ENCODE measurements at regions not wholly inside any gene's neighbourhood (a gene's known extent, or its start where the extent isn't known, plus 50 kb on each side); places are given as distances from the start of the nearest gene placed in this dataset.
"Not testable (repeated sequence)": the region's sequence is repeated elsewhere in the genome, so short reads cannot be mapped to it uniquely, and the experiment has no call there.

GRCh38 chr9:115689331-115689730 is 464.3 kb upstream of the PAPPA start:
- H3K4me3 Mint-ChIP-seq = no peak overlapping the region
- H3K36me3 Mint-ChIP-seq = peaks cover 9% of the 10 kb centered on the region
- H3K27ac Mint-ChIP-seq = no peak overlapping the region
- peaks cover 23% of the 10 kb centered on the region for H3K9me3 Mint-ChIP-seq
- DNase-seq (ENCODE audit: low spot score) (no peak), ATAC-seq (no peak)
- no peaks in the 10 kb centered on the region for H3K4me1 Mint-ChIP-seq (ENCODE audit: low read depth in 2 of 2)
- H3K27me3 Mint-ChIP-seq = no peaks in the 10 kb centered on the region

GRCh38 chr9:115690786-115691496 is 462.6 kb upstream of the PAPPA start:
- DNase-seq (ENCODE audit: low spot score) (no peak), ATAC-seq (no peak)
- Mint-ChIP-seq H3K36me3 (peaks cover 5% of the 10 kb centered on the region), H3K27ac (no peak overlapping the region), H3K4me1 (ENCODE audit: low read depth in 2 of 2) (no peaks in the 10 kb centered on the region), H3K4me3 (no peak overlapping the region), H3K9me3 (peaks cover 17% of the 10 kb centered on the region), H3K27me3 (no peaks in the 10 kb centered on the region)

DNA sequence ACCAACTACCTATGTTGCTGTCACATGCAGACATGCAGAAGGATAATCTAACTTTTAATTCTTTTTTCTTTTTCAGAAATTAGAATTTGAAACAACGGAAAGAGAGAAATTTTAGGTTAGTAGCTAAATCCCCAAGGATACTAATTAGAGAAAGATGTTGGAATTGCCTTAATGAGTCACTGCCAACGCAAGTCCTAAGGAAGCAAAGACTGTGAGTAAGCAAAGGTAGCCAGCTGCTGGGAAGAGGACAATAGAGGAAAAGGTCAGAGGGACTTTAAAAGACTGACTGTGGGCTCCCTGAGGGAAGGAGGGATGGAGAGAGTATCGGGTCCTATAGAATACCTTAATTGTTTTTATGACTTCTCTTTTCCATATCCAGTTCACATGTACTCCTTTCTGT is 461.9 kb upstream of the PAPPA start:
- Mint-ChIP-seq H3K4me1 (ENCODE audit: low read depth in 2 of 2) (no peaks in the 10 kb centered on the region), H3K36me3 (peaks cover 5% of the 10 kb centered on the region), H3K4me3 (no peak overlapping the region), H3K27ac (no peak overlapping the region), H3K9me3 (peaks cover 18% of the 10 kb centered on the region), H3K27me3 (no peaks in the 10 kb centered on the region)
- DNase-seq (ENCODE audit: low spot score) = no peak
- no peak for ATAC-seq

DNA sequence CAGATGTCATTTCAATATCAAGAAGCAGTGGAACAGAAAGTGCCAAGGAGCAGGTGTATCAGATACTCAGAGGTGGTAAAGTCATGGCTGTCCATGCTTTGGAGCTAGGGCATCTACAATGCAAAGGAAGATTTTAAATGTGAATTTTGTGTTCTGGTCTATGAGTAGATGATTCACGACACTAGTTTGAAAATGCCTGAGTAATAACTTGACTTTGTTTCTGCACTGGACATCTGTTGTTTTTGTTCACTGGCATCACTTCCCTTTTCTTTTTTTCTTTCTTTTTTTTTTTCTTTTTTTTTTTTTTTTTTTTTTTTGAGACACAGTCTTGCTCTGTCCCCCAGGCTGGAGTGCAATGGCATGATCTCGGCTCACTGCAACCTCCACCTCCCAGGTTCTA is 460.7 kb upstream of the PAPPA start:
- H3K36me3 Mint-ChIP-seq; DNase-seq (ENCODE audit: low spot score); ATAC-seq; H3K4me1 Mint-ChIP-seq (ENCODE audit: low read depth in 2 of 2); H3K4me3 Mint-ChIP-seq; H3K27me3 Mint-ChIP-seq; H3K27ac Mint-ChIP-seq: not testable (repeated sequence)
- peaks cover 14% of the 10 kb centered on the region for H3K9me3 Mint-ChIP-seq

GRCh38 chr9:115694014-115694413 is 459.6 kb upstream of the PAPPA start:
- Mint-ChIP-seq H3K4me1 (ENCODE audit: low read depth in 2 of 2) (no peaks in the 10 kb centered on the region), H3K27me3 (no peaks in the 10 kb centered on the region), H3K4me3 (no peak overlapping the region), H3K9me3 (peaks cover 15% of the 10 kb centered on the region), H3K27ac (no peak overlapping the region), H3K36me3 (no peaks in the 10 kb centered on the region)
- DNase-seq (ENCODE audit: low spot score) (no peak), ATAC-seq (no peak)

DNA sequence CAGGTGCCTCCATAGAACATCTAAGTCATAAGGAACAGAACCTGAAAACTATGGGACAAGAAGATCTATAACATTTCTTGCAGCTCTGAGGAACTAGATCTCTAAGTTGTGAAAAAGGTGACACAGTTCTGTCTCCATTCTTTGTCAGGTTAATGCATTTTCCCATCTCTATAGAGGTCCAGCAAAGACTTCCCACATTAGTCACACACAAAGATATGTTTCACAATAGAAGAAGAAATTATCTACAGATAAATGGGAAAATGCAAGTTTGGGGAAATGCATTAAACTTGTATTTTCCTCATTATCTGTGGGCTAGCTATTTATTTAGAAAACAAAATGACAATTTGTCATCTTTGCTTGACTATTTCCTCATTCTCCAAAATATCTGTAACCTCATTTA is 458.6 kb upstream of the PAPPA start:
- Mint-ChIP-seq H3K9me3 (peaks cover 13% of the 10 kb centered on the region), H3K27ac (no peak overlapping the region), H3K4me3 (no peak overlapping the region), H3K36me3 (no peaks in the 10 kb centered on the region), H3K4me1 (ENCODE audit: low read depth in 2 of 2) (no peaks in the 10 kb centered on the region), H3K27me3 (no peaks in the 10 kb centered on the region)
- no peak for ATAC-seq
- no peak for DNase-seq (ENCODE audit: low spot score)

DNA sequence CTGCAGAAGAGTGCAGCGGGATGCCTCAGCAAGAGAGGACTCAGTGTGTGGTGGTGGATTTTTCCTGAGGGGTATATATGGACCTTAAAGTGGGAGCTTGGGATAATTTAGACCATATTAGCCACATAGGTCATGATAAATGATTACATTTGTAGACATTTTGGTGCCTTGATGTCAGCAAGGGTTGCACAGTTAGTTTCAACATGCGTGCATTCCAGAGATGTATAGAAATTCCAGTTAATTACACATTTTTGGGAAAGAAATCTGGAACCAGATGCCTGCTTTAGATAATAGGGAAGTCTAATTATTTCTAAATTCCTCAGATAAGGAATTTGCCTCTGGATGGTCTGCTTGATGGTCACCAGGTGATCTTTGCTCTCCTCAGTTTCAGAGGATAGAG is 440.6 kb upstream of the PAPPA start:
- no peaks in the 10 kb centered on the region for H3K4me1 Mint-ChIP-seq (ENCODE audit: low read depth in 2 of 2)
- DNase-seq (ENCODE audit: low spot score) (no peak), ATAC-seq (no peak)
- H3K4me3 Mint-ChIP-seq = no peak overlapping the region
- H3K27ac Mint-ChIP-seq = no peak overlapping the region
- H3K27me3 Mint-ChIP-seq = no peaks in the 10 kb centered on the region
- peaks cover 11% of the 10 kb centered on the region for H3K9me3 Mint-ChIP-seq
- no peaks in the 10 kb centered on the region for H3K36me3 Mint-ChIP-seq

- DNase-seq (ENCODE audit: low spot score) (no peak), ATAC-seq (no peak)
- H3K9me3 Mint-ChIP-seq = peaks cover 11% of the 10 kb centered on the region
- no peaks in the 10 kb centered on the region for H3K4me1 Mint-ChIP-seq (ENCODE audit: low read depth in 2 of 2)
- H3K27me3 Mint-ChIP-seq = no peaks in the 10 kb centered on the region
- H3K4me3 Mint-ChIP-seq = no peak overlapping the region
- no peak overlapping the region for H3K27ac Mint-ChIP-seq
- H3K36me3 Mint-ChIP-seq = no peaks in the 10 kb centered on the region
Observed at GRCh38 chr9:115715666-115716065, 437.9 kb upstream of the PAPPA start.

DNA sequence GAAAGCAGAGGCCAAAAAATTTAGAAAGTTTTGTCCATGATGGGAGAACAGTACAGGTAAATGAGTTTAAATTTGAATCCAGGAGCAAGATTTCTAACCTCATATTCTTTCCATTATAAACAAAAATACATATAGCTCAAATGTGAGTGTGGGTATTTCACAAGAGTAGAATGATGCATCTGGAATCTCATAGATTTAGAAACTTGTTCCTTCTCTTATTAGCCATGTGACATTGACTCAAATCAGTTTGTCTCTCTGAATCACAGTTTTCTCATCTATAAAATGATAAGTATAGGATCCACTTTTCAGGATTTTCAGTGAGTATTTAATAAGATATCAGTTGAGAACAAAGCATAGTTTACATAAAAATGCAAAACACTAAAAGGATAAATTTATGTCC is 436.3 kb upstream of the PAPPA start:
- Mint-ChIP-seq H3K4me1 (ENCODE audit: low read depth in 2 of 2) (no peaks in the 10 kb centered on the region), H3K4me3 (no peak overlapping the region), H3K36me3 (no peaks in the 10 kb centered on the region), H3K27me3 (no peaks in the 10 kb centered on the region), H3K27ac (no peak overlapping the region), H3K9me3 (peaks cover 14% of the 10 kb centered on the region)
- ATAC-seq (no peak), DNase-seq (ENCODE audit: low spot score) (no peak)

DNA sequence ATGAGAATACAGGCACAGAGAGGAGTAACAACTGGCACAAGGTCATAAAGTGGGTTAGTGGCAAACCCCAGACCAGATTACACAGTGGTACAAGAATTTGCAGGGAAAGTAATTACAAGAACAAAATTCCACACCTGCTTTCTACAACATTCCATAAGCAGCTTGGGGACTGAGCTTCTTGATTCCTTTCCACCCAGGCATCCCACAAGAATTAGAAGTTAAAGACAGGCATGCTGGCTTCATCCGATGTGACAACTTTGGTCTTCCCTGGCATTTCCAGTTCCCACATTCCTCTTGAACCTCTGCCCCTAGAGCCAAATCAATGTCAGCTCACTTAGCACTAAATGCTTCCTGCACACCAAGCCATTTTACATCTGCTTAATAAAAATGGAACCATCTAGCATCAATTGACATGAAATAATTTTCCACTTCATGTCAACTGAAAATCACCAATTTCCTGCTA is 435.8 kb upstream of the PAPPA start:
- no peak for ATAC-seq
- H3K4me3 Mint-ChIP-seq = no peak overlapping the region

GRCh38 chr9:115730396-115730795 is 423.2 kb upstream of the PAPPA start:
- Mint-ChIP-seq H3K4me3 (no peak overlapping the region), H3K27ac (no peak overlapping the region), H3K9me3 (peaks cover 16% of the 10 kb centered on the region), H3K36me3 (peaks cover 4% of the 10 kb centered on the region), H3K4me1 (ENCODE audit: low read depth in 2 of 2) (no peaks in the 10 kb centered on the region), H3K27me3 (no peaks in the 10 kb centered on the region)
- ATAC-seq = no peak
- DNase-seq (ENCODE audit: low spot score) = no peak

More for the DNA sequence above, 435.8 kb upstream of the PAPPA start:
- no peaks in the 10 kb centered on the region for H3K36me3 Mint-ChIP-seq
- no peaks in the 10 kb centered on the region for H3K4me1 Mint-ChIP-seq (ENCODE audit: low read depth in 2 of 2)
- H3K9me3 Mint-ChIP-seq = peaks cover 10% of the 10 kb centered on the region
- DNase-seq (ENCODE audit: low spot score) = no peak
- no peaks in the 10 kb centered on the region for H3K27me3 Mint-ChIP-seq
- no peak overlapping the region for H3K27ac Mint-ChIP-seq

DNA sequence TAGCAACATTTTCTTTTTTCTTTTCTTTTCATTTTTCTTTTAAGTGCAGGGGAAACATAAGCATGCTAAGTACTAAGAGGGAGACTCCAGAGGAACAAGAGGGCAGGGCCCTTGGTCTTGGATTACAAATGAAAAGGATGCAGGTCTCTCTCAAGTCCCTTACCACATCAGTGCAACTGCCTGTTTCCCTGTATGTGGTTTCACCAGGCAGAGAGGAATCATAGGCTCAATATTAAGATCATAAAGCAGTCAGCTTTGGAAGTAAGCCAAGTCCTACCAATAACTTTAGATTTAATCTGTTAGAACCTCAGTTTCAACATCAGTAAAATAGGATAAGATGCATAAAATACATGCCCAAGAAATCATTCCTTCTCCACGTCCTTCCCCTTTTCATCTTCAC is 422.7 kb upstream of the PAPPA start:
- peaks cover 4% of the 10 kb centered on the region for H3K36me3 Mint-ChIP-seq
- no peak for DNase-seq (ENCODE audit: low spot score)
- H3K4me1 Mint-ChIP-seq (ENCODE audit: low read depth in 2 of 2) = no peaks in the 10 kb centered on the region
- no peaks in the 10 kb centered on the region for H3K27me3 Mint-ChIP-seq
- H3K4me3 Mint-ChIP-seq = no peak overlapping the region
- no peak overlapping the region for H3K27ac Mint-ChIP-seq
- H3K9me3 Mint-ChIP-seq = peaks cover 14% of the 10 kb centered on the region
- no peak for ATAC-seq

GRCh38 chr9:115733318-115734110 is 420.1 kb upstream of the PAPPA start:
- ATAC-seq = no peak
- Mint-ChIP-seq H3K4me3 (no peak overlapping the region), H3K27me3 (no peaks in the 10 kb centered on the region), H3K9me3 (peaks cover 6% of the 10 kb centered on the region), H3K27ac (no peak overlapping the region), H3K4me1 (ENCODE audit: low read depth in 2 of 2) (no peaks in the 10 kb centered on the region), H3K36me3 (no peaks in the 10 kb centered on the region)
- no peak for DNase-seq (ENCODE audit: low spot score)

GRCh38 chr9:115739096-115739875 is 414.3 kb upstream of the PAPPA start:
- no peak for ATAC-seq
- Mint-ChIP-seq H3K36me3 (no peaks in the 10 kb centered on the region), H3K9me3 (peaks cover 4% of the 10 kb centered on the region), H3K4me3 (no peak overlapping the region), H3K4me1 (ENCODE audit: low read depth in 2 of 2) (no peaks in the 10 kb centered on the region), H3K27me3 (no peaks in the 10 kb centered on the region), H3K27ac (no peak overlapping the region)
- DNase-seq (ENCODE audit: low spot score) = no peak

All from natural killer cell treated with Interleukin-12 subunit alpha and Interleukin-12 subunit beta and Interleukin-15 and Interleukin-18, amount 100 ng/mL, for 72 hours (primary cell).